ENCODE measurements at regions not wholly inside any gene's neighbourhood (a gene's known extent, or its start where the extent isn't known, plus 50 kb on each side); places are given as distances from the start of the nearest gene placed in this dataset.

DNA sequence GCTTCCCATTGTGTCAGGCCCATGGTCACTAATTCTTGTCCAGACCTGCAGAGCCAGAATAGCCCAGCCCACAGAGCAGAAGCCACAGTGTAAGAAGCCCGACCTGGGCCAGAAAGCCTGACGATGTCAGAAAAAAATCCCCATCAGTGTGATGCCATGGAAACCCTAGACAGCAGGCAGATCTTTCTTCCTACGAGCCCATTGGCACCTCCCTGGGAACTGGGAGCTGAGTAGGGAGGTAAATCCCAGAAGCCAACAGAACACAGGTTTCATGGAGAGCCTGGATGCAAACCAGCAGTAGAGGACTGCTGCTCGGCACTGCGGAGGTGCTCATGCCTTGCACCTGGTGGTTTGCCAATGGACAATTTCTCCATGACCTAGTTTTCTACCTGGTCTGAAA is 82.2 kb upstream of the SLC22A16 start:
- DNase-seq = no peak

DNA sequence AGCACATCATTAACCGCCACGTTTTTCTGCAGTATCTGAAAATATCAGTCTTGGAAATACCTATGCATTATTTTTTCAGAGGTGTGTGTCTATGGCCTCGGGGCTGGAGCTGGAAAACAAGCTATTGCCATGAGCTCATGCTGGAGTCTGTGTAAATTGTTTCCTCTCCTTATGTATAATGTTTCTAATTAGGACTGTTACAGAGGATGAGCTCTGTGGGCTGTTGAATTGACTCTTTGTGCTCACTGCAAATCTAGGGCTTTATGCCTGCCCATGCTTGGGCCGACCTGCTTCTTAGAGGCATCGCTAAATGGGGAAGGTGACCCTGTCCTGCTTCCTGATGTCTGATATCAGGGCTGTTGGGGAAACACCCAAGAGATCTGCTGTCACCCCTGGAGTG is 80.8 kb upstream of the SLC22A16 start:
- DNase-seq = peak; percentile 32 to 47

DNA sequence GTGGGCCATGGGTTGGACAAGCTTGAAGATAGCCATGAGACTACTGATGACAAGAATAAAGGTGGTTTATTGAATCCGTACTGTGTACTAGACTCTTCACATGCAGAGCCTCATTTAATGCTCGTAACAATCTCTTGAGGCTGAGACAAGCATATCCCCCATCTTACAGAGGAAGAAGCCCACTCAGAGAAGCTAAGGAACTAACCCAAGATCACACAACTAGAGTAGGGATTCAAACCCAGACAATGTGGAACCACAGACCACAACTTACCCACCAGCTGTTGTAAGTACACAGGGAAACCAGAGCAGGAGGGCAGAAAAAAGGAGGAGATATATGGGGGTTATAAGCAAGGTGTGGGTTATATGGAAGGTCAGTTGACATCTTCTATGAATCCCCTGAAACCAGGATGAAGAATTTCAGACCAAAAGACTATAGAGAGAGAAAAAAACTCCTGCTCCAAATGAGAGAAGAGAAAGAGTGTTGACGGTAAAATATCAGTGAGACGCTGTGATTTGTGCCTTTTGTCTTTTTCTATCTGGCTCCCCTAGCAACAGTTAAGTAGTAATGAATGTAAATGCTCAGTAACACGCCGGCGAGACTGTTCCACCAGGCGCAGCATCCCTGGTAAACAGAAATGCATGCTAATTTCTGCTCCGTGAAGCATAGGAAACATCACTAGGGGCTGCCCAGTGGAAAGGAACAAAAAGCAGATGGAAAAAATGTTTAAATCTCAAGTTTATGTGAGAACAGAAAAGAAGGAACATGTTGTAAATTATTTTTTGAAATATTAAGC is 80.1 kb upstream of the SLC22A16 start:
- peak in 1 of 2 experiments; percentile 49 for DNase-seq

DNA sequence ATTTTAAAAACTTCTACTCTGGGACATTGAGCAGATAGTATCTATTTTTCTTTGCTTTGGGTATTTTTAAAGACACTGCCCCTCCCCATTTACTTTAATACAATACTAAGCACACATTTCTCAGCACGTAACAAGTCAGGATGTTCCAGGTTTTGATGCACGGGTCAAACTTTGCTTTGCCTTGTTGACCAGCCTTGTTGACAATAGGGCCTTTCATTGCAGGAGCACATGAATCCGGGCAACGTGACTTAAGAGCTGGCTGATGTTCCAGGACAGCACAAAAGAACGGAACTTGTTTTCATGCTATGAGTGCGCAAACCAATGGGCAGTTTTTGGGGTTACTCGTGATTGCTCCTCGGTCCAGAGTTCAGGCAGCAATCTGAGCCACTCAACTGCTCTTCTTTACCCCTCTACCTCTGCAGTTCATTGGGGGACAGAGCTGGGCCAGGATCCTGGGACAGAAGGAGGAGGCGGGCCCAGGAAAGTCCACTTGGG is 78.6 kb upstream of the SLC22A16 start:
- DNase-seq = no peak

DNA sequence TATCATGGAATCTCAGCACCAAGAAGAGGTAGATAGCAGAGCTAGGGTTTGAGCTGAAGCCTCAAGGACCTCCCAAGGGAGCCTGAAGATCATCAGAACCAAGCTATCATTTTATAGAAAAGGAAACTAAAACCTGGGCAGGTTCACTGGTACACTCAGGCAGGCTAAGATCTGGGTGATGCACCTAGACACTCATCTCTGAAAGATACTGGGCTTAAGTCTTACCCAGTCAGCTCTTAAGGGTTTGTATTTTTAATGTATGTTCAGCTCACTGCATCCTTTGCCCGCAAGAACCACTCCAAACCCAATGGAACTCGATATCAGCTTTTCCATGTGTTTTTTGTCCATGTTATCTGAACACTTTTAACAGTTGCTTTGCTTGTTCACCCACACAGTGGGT is 78.0 kb upstream of the SLC22A16 start:
- no peak for DNase-seq

DNA sequence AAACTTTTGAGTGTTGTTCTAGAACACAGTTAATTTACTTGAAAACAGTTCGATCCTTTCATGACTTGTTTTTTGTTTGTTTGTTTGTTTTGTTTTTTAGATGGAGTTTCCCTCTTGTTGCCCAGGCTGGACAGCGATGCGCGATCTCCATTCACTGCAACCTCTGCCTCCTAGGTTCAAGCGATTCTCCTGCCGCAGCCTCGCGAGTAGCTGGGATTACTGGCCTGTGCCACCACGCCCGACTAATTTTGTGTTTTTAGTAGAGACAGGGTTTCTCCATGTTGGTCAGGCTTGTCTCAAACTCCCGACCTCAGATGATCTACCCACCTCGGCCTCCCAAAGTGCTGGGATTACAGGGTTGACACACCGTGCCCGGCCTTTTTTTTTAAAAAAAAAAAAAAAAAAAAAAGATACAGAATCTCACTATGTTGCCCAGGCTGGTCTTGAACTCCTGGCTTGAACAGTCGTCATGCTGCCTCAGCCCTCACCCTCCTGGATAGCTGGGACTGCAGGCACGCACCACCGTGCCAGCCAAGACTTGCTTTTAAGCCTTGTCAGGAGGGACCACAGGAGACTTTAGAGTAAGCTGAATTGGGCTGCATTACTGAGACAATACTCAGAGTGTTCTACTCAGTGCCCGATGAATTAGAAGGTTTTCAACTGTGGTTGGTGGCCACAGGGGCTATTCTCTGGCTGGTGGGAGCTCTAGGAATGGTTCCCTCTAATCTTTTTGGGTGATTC is 76.7 kb upstream of the SLC22A16 start:
- no peak for DNase-seq

DNA sequence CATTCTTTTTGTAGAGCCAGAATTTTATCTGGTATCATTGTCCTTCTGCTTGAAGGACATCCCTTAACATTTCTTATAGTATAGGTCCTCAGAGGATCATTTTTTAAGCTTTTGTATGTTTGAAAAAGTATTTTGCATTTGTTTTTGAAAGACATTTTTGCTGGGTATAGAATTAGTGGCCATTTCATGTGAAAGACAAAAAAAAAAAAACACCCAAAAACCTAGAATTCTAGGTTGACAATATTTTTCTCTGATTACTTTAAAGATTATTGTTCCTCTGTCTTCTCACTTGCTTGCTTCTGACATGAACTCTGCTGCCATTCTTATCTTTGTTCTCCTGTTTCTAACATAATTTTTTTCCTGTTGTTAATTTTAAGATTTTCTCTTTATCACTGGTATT is 75.7 kb upstream of the SLC22A16 start:
- no peak for DNase-seq

DNA sequence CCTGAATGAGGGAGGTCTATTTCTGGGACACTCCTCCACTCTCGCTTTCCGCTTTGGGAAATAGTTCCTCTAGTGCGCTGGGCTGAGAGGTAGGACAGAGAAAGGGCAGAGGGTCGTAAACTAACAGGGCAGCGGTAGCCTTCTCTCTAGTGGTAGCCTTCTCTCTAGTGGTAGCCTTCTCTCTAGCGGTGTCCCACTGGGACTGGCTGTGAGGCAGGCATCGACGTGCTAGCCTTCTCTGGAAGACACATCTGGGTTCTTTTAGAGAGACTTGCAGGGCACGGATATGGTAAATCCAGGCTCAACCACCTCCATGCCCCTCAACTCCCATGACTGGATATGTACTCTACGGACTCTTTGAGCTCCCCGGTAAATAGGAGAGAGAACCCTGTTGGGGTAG is 74.7 kb upstream of the SLC22A16 start:
- DNase-seq = no peak

DNA sequence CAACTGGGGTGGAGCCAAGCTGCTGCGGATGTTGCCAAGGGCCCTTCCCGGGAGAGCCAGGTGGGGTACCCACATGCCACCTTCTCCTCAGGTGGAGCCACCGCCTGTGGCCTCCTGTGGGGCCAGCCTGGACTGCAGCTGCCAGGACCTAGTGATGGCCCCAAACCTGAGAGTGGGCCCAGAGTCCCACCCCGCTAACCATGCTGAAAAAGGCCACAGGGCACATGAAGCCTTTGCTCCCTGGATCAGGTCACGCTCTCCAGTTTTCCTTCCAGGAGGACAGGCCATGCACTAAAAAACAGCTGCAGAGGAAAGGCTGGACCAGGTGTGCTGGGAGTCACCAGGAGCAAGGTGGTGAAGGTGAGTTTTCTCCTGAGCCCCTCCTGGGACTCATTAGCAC is 73.9 kb upstream of the SLC22A16 start:
- DNase-seq = no peak

DNA sequence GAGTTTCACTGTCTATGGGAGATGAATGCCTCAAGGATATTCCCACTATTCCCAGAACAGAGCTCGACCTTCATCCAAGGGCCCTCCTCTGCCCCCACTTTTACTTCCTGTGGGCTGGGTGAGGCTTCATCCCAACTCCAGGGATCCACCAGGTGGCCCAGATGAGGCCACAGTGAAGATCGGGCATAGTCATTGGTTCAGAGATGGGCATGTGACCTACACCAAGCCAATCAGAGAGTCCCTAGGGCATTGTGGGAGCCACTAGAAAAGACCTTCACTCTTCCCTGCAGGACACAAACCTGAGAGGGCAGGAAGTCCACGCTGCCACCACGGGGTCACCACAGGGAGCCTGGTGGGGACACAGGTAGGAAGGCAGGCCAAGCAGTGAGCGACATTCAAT is 72.9 kb upstream of the SLC22A16 start:
- DNase-seq = no peak

DNA sequence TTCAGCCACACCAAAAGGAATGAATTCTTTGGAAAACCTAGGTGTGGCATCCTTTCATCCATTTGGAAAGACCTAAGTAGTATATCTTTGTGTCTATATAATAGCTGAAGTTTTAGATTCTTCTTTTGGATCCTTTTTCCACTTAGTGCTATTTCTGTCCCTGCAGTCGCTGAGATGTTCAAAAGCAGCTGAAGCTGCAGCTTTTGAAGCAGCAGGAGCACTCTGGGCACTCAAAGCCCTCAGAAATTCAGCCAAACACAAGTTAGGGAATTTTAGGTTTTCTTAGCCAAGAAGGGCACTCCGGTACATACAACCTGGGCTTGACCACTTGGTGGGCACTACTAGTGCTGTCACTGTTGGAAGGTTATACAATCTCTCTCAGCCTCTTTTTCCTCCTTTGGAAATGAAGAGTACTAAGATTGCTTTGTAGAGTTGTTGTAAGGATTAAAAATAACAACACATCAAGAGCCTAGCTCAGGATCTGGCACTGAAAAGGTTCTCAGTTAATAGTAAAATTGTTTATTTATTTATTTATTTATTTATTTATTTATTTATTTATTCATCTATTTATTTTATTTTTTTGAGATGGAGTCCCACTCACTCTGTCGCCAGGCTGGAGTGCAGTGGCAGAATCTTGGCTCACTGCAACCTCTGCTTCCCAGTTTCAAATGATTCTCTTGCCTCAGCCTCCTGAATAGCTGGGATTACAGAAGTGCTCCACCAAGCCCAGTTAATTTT is 71.9 kb upstream of the SLC22A16 start:
- no peak for DNase-seq

DNA sequence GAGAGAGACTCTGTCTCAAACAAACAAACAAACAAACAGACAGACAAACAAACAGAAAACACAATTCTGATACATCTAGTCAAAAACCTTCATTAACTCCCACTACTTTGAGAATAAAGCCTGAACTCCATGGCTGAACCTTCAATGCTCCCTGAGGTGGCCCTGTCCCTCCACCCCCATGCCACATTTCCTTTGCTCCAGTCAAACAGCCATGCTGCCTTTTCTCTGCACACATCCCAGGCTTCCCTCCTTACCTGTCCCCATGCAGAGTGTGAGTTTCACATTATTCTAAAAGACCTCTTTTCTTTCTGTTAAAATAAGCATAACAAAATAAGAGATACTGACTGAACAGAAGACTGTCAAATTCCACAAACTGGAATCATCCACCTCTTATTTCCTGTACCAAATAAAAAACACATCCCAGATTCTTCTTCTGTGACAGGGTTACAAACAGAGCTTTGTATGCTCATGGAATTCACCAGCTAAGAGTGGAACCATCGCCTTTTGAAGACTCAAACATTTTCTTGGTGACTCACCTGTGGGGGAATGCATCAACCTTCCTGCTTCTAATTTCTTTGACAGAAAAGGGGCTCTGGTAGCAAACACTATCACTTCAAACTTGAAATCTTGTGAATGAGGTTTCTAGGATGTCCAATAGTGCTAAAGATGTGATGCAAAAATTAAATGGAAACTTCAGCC is 71.0 kb upstream of the SLC22A16 start:
- no peak for DNase-seq

DNA sequence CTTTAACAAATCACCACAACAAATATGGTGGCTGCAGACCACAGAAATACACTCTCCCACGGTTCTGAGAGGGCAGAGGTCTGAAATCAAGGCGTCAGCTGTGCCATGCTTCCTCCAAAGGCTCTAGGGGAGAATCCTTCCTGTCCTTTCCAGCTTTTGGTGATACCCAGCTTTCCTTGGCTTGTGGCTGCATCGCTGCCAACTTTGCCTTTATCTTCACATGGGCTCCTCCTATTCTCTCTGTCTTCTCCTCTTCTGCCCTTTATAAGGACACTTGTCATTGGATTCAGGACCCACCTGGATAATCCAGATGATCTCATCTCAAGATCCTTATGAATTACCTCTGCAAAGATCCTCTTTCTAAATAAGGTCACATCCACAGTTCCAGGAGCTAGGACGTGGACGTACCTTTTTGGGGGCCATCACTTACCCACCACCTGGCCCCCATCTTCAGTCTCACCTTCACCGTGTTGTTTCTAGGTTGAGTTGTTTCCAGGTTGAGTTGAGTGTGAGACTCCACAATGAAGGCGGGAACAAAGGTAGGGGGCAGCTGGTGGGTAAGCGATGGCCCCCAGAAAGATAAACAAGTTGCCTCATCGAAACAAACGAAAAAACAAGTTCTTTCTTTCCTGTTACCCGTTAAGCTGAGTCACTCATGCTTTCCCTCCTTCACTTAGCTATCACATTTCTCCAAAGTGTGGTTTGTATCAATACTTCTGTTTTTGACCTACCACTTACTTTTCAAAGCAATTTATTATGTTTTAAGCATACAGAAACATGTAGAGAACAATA is 68.9 kb upstream of the SLC22A16 start:
- DNase-seq = no peak

DNA sequence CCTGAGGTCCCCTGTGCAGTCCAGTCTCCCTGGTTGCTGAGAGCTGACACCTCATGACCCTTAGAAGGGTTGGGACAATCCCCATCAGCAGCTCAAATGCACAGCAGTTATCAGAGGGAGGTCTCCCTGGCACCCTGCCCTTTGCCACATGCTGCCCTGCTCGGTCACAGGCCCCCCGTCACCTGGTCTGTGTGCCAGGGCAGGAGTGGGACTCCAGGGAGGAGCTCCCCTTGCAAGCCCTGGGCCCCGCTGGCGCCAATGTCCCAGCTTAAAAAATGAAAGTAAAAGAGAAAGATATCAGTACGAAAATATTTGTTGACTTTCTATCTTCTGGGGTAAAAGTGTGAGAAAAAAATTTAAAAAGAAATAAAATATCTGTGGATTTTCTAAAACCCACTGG is 68.1 kb upstream of the SLC22A16 start:
- no peak for DNase-seq

DNA sequence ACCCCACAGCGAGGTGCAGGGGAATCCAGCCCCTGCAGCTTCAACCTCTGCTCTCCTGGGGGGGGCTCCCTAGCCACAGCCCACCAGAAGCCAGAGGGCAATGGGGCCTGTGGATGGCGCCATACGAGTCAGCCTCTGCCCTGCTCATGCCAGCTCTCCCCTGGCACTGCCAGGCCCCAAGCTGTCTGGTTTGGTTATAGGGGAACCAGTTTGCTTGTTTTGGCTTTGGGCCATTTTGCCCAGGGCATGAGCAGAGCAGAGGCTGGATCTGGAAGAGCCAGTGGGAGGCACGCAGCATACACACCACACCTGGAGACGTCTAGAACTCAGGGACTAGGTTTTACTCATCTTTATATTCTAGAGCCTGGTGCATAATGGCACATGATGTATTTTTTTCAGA is 66.7 kb upstream of the SLC22A16 start:
- DNase-seq = no peak

DNA sequence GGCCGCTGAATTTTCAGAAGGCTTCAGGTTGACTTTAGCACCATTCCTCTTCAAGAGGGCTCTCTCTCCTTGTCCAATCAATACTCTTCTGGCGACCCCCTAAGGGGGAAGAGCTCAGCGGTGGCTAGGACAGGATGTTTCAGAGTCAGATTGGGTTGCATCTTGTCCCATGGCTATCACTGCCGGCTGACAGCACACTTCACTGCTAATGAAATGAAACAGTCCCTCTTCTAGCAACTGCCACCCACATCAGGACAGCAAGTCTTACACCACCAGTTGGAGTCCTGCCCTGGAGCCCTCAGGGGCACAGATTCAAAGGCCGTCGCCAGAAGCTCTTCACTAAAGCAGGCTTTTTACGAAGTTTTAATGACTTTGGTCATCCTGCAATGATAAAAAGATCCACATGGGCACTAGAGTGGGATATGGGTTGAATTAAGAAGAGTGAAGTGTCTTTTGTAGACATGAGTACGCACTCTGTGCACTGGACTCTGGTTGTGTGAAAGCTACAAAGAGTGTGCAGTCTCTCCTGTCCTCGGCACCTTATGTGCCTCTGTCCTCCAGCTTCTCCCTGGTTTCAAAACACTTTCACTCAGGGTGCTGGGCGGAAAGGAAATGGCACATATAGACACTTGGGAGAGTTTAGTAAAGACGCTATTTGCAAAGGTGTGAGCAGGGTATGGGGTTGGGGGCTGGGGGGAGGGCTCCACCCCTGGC is 66.1 kb upstream of the SLC22A16 start:
- DNase-seq = no peak

DNA sequence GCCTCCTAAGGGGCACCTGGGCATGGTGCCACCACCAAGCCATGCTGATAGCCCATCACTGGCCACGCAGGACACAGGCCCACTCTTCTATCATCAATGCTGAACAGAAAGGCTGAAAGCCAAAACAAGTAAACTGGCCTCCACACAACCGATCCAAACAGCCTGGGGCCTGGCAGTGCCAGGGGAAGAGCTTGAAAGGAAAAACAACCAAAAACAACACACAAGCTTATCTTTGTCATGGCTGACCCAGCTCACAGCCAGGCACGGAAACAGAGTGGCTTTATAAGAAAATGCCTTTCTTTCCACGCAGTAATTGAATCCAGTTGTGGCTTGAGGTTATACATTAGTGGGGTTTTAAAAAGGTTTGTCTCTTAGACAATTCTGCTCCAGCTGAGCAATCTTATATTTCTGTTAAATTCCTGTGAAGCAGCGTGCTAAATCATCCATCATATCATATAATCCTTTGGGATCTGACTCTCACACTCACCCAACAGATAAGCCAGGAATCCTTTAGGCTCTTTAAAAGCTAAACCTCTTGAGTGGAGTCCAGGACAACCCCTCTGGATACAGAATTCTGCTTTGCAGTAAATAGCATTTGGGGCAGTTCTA is 65.4 kb upstream of the SLC22A16 start:
- DNase-seq = no peak

DNA sequence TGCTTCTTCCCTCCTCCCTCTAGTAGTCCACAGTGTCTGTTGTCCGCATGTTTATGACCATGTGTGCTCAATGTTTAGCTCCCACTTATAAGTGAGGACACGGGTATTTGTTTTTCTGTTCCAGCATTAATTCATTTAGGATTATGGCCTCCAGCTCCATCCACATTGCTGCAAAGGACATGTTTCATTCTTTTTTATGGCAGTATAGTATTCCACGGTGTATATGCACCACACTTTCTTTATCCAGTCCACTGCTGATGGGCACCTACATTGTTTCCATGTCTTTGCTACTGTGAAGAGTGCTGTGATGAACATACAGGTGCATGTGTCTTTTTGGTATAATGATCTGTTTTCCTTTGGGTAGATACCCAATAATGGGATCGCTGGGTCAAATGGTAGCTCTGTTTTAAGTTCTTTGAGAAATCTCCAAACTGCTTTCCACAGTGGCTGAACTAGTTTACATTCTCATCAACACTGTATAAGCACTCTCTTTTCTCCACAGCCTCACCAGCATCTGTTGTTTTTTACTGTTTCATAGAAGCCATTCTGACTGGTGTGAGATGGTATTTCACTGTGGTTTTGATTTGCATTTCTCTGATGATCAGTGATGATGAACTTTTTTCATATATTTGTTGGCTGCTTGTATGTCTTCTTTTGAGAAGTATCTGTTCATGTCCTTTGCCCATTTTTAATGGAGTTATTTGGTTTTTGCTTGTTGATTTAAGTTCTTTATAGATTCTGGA is 63.0 kb upstream of the SLC22A16 start:
- DNase-seq = peak; percentile 2 to 4

DNA sequence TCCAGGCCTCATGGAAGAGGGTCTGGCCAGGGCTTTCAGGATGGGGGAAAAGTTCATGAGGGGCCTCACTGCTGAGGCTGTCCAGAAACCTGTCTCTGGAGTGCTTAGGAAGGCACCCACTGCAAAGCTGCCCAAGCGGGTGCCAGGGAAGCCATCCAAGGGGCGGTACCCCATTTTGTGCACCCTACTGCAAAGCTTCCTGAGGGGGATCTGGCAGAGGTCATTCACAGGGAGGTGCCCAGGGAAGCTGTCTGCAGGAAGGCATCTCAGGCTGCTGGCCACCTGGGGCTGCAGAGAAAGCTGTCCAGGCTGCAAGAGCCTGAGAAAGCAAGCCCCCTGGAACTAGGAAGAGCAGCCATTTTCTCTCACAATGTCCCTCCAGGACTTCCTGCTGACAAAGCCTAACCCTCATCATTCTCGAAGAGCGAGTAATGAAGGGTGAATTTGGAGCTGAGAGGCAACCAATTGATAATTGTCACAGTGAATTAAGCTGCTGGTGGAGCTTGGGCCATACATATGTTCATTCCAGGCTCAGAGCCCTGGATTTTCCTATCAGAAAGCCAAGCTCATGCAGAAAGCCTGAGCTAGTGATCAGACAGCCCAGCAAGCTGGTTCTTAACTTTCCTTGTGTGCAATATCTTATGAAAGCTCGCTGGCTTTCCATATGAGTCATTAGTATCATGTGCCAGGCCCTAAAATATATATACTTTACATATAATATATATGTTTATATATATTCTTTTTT is 62.2 kb upstream of the SLC22A16 start:
- DNase-seq = no peak

Data from NCI-H526 (cell line).